HEK293 (cell line): ENCODE measurements at regions not wholly inside any gene's neighbourhood (a gene's known extent, or its start where the extent isn't known, plus 50 kb on each side); places are given as distances from the start of the nearest gene placed in this dataset.
"Not testable (repeated sequence)": the region's sequence is repeated elsewhere in the genome, so short reads cannot be mapped to it uniquely, and the experiment has no call there.

Experiments
- CTCF ChIA-PET: fragments of 350-600 bp; formaldehyde crosslinking; extraction: SDS; loops from one replicate; lab custom pipeline; 2021; ENCODE audit warnings: antibody characterized with exemption; lab: Yijun Ruan, JAX
- POLR2A ChIA-PET: fragments of 300-600 bp; formaldehyde crosslinking; extraction: SDS; loops from one replicate; lab custom pipeline; 2020; ENCODE audit warnings: antibody characterized with exemption, inconsistent platforms; lab: Yijun Ruan, JAX
- H3K27ac ChIP-seq: fragments of 200-500 bp; sonication (Bioruptor generic); 2 replicates; pipeline ENCODE4 v1.5.1; 2014; ENCODE audit warnings: low read depth, low read length, control low read depth, inconsistent platforms; ENCODE audit errors: extremely low read depth
- H3K36me3 ChIP-seq, 2 experiments: fragments of 200-500 bp in 1 of 2; sonication (Bioruptor generic) in 1 of 2; 1 replicate in 1 of 2; 2 replicates in 1 of 2; pipeline ENCODE4 v1.5.1; 2014 to 2017; ENCODE audit warnings: inconsistent platforms in 2 of 2, low read length in 2 of 2; ENCODE audit not compliant: control insufficient read depth in 2 of 2, insufficient read depth in 1 of 2
- H3K4me1 ChIP-seq: fragments of 200-500 bp; sonication (Bioruptor generic); 2 replicates; pipeline ENCODE4 v1.5.1; 2014; ENCODE audit warnings: mild to moderate bottlenecking, low read length, inconsistent platforms; ENCODE audit not compliant: control insufficient read depth, insufficient read depth
- H3K4me3 ChIP-seq: 2 replicates; pipeline ENCODE4 v1.5.1; 2011; ENCODE audit warnings: low read depth, mild to moderate bottlenecking, control low read depth, low read length, moderate library complexity
- H3K9me3 ChIP-seq: fragments of 200-500 bp; sonication (Bioruptor generic); 2 replicates; pipeline ENCODE4 v1.5.1; 2014; ENCODE audit warnings: low read depth, low read length, inconsistent platforms; ENCODE audit not compliant: control insufficient read depth, insufficient read depth
- KLF16 ChIP-seq: fragments of 450-650 bp; formaldehyde crosslinking; IDR thresholded peaks from 2 replicates; pipeline ENCODE4 v1.5.1; 2017; ENCODE audit warnings: missing biosample characterization, missing genetic modification characterization
- TRIM28 ChIP-seq: IDR thresholded peaks from 2 replicates; pipeline ENCODE4 v1.6.1; 2011; ENCODE audit warnings: low read length, control low read depth, borderline replicate concordance
- ZBTB11 ChIP-seq: fragments of 450-650 bp; formaldehyde crosslinking; conservative IDR thresholded peaks from 2 replicates; pipeline ENCODE4 v1.5.1; 2016; ENCODE audit warnings: low read depth, missing biosample characterization, missing genetic modification characterization
- ZBTB21 ChIP-seq: fragments of 450-650 bp; formaldehyde crosslinking; IDR thresholded peaks from 2 replicates; pipeline ENCODE4 v1.5.1; 2017; ENCODE audit warnings: missing biosample characterization, missing genetic modification characterization
- ZBTB6 ChIP-seq: fragments of 450-650 bp; formaldehyde crosslinking; IDR thresholded peaks from 2 replicates; pipeline ENCODE4 v1.5.1; 2017; ENCODE audit warnings: missing biosample characterization, missing genetic modification characterization
- ZBTB8A ChIP-seq: fragments of 450-650 bp; formaldehyde crosslinking; IDR thresholded peaks from 2 replicates; pipeline ENCODE4 v1.5.1; 2016; ENCODE audit warnings: missing biosample characterization, missing genetic modification characterization
- ZNF121 ChIP-seq: fragments of 450-650 bp; formaldehyde crosslinking; IDR thresholded peaks from 2 replicates; pipeline ENCODE4 v1.5.1; 2016; ENCODE audit warnings: missing biosample characterization, missing genetic modification characterization
- ZNF132 ChIP-seq: fragments of 450-650 bp; formaldehyde crosslinking; IDR thresholded peaks from 2 replicates; pipeline ENCODE4 v1.5.1; 2017; ENCODE audit warnings: missing biosample characterization, missing genetic modification characterization, borderline replicate concordance
- ZNF140 ChIP-seq: fragments of 450-650 bp; formaldehyde crosslinking; IDR thresholded peaks from 2 replicates; pipeline ENCODE4 v1.5.1; 2016; ENCODE audit warnings: missing biosample characterization, missing genetic modification characterization
- ZNF202 ChIP-seq: fragments of 450-650 bp; formaldehyde crosslinking; IDR thresholded peaks from 2 replicates; pipeline ENCODE4 v1.5.1; 2016; ENCODE audit warnings: missing biosample characterization, missing genetic modification characterization, borderline replicate concordance
- ZNF366 ChIP-seq: fragments of 450-650 bp; formaldehyde crosslinking; conservative IDR thresholded peaks from 2 replicates; pipeline ENCODE4 v1.5.1; 2016; ENCODE audit warnings: missing biosample characterization, missing genetic modification characterization
- ZNF394 ChIP-seq: fragments of 450-650 bp; formaldehyde crosslinking; IDR thresholded peaks from 2 replicates; pipeline ENCODE4 v1.5.1; 2016; ENCODE audit warnings: missing biosample characterization, missing genetic modification characterization, mild to moderate bottlenecking, moderate library complexity, borderline replicate concordance
- ZNF426 ChIP-seq: fragments of 450-650 bp; formaldehyde crosslinking; IDR thresholded peaks from 2 replicates; pipeline ENCODE4 v1.5.1; 2017; ENCODE audit warnings: missing biosample characterization, missing genetic modification characterization, mild to moderate bottlenecking, inconsistent platforms, moderate library complexity
- ZNF510 ChIP-seq: fragments of 450-650 bp; formaldehyde crosslinking; IDR thresholded peaks from 2 replicates; pipeline ENCODE4 v1.5.1; 2018; ENCODE audit warnings: mild to moderate bottlenecking, missing genetic modification characterization, missing biosample characterization; ENCODE audit not compliant: insufficient replicate concordance
- ZNF555 ChIP-seq: fragments of 450-650 bp; formaldehyde crosslinking; conservative IDR thresholded peaks from 2 replicates; pipeline ENCODE4 v1.5.1; 2017; ENCODE audit warnings: missing biosample characterization, mild to moderate bottlenecking, missing genetic modification characterization, inconsistent platforms
- ZNF623 ChIP-seq: fragments of 450-650 bp; formaldehyde crosslinking; IDR thresholded peaks from 2 replicates; pipeline ENCODE4 v1.5.1; 2016; ENCODE audit warnings: missing biosample characterization, missing genetic modification characterization
- ZNF654 ChIP-seq: fragments of 450-650 bp; formaldehyde crosslinking; IDR thresholded peaks from 2 replicates; pipeline ENCODE4 v1.5.1; 2016; ENCODE audit warnings: low read depth, missing biosample characterization, missing genetic modification characterization
- ZXDB ChIP-seq: fragments of 450-650 bp; formaldehyde crosslinking; IDR thresholded peaks from 2 replicates; pipeline ENCODE4 v1.5.1; 2016; ENCODE audit warnings: missing biosample characterization, missing genetic modification characterization
- TF ChIP-seq, protein P1 (sequence below): fragments of 450-650 bp; formaldehyde crosslinking; IDR thresholded peaks from 2 replicates; pipeline ENCODE4 v1.5.1; 2016; ENCODE audit warnings: missing biosample characterization, missing genetic modification characterization
- TF ChIP-seq, protein P2 (sequence below): fragments of 450-650 bp; formaldehyde crosslinking; conservative IDR thresholded peaks from 2 replicates; pipeline ENCODE4 v1.5.1; 2016; ENCODE audit warnings: low read depth, missing biosample characterization, missing genetic modification characterization

DNA sequence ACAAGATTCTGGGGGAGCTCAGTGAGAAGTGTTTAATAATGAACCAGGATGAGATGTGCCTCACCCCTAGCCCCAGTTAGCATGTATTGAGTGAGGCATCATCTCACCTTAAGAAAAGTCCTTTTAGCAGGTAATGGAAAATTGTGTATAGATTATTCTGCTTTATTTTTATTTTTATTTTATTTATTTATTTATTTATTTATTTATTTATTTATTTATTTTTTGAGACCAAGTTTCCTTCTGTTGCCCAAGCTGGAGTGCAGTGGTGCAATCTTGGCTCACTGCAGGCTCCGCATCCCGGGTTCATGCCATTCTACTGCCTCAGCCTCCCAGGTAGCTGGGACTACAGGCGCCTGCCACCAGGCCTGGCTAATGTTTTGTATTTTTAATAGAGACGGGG, 315.8 kb downstream of the ANKRD30A start:
- POLR2A ChIA-PET, H3K4me3 ChIP-seq, H3K36me3 ChIP-seq, H3K4me1 ChIP-seq, H3K27ac ChIP-seq, H3K9me3 ChIP-seq, CTCF ChIA-PET: not testable (repeated sequence)
- TF ChIP-seq ZNF426 (tag by site-specific recombination): peak; percentile 64
- TF ChIP-seq, protein P1, sequence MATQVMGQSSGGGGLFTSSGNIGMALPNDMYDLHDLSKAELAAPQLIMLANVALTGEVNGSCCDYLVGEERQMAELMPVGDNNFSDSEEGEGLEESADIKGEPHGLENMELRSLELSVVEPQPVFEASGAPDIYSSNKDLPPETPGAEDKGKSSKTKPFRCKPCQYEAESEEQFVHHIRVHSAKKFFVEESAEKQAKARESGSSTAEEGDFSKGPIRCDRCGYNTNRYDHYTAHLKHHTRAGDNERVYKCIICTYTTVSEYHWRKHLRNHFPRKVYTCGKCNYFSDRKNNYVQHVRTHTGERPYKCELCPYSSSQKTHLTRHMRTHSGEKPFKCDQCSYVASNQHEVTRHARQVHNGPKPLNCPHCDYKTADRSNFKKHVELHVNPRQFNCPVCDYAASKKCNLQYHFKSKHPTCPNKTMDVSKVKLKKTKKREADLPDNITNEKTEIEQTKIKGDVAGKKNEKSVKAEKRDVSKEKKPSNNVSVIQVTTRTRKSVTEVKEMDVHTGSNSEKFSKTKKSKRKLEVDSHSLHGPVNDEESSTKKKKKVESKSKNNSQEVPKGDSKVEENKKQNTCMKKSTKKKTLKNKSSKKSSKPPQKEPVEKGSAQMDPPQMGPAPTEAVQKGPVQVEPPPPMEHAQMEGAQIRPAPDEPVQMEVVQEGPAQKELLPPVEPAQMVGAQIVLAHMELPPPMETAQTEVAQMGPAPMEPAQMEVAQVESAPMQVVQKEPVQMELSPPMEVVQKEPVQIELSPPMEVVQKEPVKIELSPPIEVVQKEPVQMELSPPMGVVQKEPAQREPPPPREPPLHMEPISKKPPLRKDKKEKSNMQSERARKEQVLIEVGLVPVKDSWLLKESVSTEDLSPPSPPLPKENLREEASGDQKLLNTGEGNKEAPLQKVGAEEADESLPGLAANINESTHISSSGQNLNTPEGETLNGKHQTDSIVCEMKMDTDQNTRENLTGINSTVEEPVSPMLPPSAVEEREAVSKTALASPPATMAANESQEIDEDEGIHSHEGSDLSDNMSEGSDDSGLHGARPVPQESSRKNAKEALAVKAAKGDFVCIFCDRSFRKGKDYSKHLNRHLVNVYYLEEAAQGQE (tag by site-specific recombination): peak; percentile 52; the same call in 1 of the 2 replicates
- peak; percentile 70; the same call in 1 of the 2 replicates for TF ChIP-seq ZNF394 (tag by site-specific recombination)
- peak; percentile 51 for TF ChIP-seq ZBTB8A (tag by site-specific recombination)
- TF ChIP-seq ZNF555 (tag by site-specific recombination): peak; percentile 58
- 0 out of 2 replicates have a peak, but pooled peaks have one; percentile 27 for TF ChIP-seq ZXDB
- TF ChIP-seq ZNF654 (tag by site-specific recombination): 0 out of 2 replicates have a peak, but pooled peaks have one; percentile 13
- TF ChIP-seq ZNF623 (tag by site-specific recombination): peak; percentile 41; the same call in 1 of the 2 replicates
- peak; percentile 66 for TF ChIP-seq ZBTB11
- TF ChIP-seq, protein P2, sequence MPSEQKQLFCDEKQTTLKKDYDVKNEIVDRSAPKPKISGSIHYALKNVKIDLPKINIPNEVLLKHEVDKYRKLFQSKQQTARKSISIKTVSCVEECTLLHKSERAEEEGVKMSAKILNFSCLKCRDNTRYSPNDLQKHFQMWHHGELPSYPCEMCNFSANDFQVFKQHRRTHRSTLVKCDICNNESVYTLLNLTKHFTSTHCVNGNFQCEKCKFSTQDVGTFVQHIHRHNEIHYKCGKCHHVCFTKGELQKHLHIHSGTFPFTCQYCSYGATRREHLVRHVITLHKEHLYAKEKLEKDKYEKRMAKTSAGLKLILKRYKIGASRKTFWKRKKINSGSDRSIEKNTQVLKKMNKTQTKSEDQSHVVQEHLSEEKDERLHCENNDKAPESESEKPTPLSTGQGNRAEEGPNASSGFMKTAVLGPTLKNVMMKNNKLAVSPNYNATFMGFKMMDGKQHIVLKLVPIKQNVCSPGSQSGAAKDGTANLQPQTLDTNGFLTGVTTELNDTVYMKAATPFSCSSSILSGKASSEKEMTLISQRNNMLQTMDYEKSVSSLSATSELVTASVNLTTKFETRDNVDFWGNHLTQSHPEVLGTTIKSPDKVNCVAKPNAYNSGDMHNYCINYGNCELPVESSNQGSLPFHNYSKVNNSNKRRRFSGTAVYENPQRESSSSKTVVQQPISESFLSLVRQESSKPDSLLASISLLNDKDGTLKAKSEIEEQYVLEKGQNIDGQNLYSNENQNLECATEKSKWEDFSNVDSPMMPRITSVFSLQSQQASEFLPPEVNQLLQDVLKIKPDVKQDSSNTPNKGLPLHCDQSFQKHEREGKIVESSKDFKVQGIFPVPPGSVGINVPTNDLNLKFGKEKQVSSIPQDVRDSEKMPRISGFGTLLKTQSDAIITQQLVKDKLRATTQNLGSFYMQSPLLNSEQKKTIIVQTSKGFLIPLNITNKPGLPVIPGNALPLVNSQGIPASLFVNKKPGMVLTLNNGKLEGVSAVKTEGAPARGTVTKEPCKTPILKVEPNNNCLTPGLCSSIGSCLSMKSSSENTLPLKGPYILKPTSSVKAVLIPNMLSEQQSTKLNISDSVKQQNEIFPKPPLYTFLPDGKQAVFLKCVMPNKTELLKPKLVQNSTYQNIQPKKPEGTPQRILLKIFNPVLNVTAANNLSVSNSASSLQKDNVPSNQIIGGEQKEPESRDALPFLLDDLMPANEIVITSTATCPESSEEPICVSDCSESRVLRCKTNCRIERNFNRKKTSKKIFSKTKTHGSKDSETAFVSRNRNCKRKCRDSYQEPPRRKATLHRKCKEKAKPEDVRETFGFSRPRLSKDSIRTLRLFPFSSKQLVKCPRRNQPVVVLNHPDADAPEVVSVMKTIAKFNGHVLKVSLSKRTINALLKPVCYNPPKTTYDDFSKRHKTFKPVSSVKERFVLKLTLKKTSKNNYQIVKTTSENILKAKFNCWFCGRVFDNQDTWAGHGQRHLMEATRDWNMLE (tag by site-specific recombination): peak; percentile 68; the same call in 1 of the 2 replicates
- TF ChIP-seq ZNF140 (tag by site-specific recombination): peak; percentile 40; the same call in 1 of the 2 replicates
- peak; percentile 33 for TF ChIP-seq ZNF510 (tag by site-specific recombination)

DNA sequence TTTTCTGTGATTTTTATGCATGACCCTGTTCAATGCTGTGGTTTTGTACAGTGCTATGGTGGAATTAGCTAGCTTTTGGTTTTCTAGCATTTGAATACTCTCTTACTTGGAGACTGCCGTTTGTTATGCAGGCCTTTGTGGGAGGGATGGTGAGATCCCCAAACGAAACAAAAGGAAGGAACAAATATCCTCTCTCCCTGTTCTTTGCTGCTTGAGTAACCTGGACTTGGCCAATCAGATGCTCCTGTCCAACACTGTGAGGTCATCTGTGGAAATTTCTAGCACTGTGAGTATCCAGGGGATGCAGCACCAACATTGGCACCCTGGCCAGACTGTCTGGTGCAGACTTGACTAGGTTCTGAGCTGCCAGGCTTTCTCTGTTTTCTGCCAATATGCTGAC, 314.4 kb downstream of the ANKRD30A start:
- CTCF ChIA-PET: no interaction called here
- H3K9me3 ChIP-seq: no peaks in the 10 kb centered on the region
- H3K4me1 ChIP-seq: no peaks in the 10 kb centered on the region
- H3K27ac ChIP-seq: no peak overlapping the region
- H3K36me3 ChIP-seq: no peaks in the 10 kb centered on the region
- no peak overlapping the region for H3K4me3 ChIP-seq
- POLR2A ChIA-PET: no interaction called here
- TF ChIP-seq ZBTB6 (tag by site-specific recombination): no peak
- TF ChIP-seq KLF16 (tag by site-specific recombination): no peak
- no peak for TF ChIP-seq ZNF555 (tag by site-specific recombination)
- TF ChIP-seq ZNF121: no peak
- no peak for TF ChIP-seq ZBTB21 (tag by site-specific recombination)
- no peak for TF ChIP-seq TRIM28
- no peak for TF ChIP-seq ZNF202 (tag by site-specific recombination)
- TF ChIP-seq ZNF366 (tag by site-specific recombination): no peak
- no peak for TF ChIP-seq ZNF132
